ENCODE measurements at regions not wholly inside any gene's neighbourhood (a gene's known extent, or its start where the extent isn't known, plus 50 kb on each side); places are given as distances from the start of the nearest gene placed in this dataset.

- TF ChIP-seq CTCF (IDR thresholded peaks at IDR 0.05): no peak
Observed at GRCh38 chr3:170734043-170734734, 135.8 kb downstream of the RPL22L1 start.

GRCh38 chr3:170732660-170733245, 137.2 kb downstream of the RPL22L1 start:
- no peak for TF ChIP-seq CTCF (IDR thresholded peaks at IDR 0.05)

- TF ChIP-seq CTCF (IDR thresholded peaks at IDR 0.05): no peak
Observed at GRCh38 chr3:170731281-170731680, 138.7 kb downstream of the RPL22L1 start.

- no peak for TF ChIP-seq CTCF (IDR thresholded peaks at IDR 0.05)
Observed at GRCh38 chr3:170730071-170730812, 139.8 kb downstream of the RPL22L1 start.

- no peak for TF ChIP-seq CTCF (IDR thresholded peaks at IDR 0.05)
Observed at GRCh38 chr3:170728181-170728580, 141.8 kb downstream of the RPL22L1 start.

- no peak for TF ChIP-seq CTCF (IDR thresholded peaks at IDR 0.05)
Observed at GRCh38 chr3:170727754-170728153, 141.9 kb upstream of the SLC7A14 start.

GRCh38 chr3:170726976-170727661, 141.2 kb upstream of the SLC7A14 start:
- no peak for TF ChIP-seq CTCF (IDR thresholded peaks at IDR 0.05)

All from LNCAP (cell line).